Inferior parietal cortex (tissue), 1 donor: ENCODE measurements at regions not wholly inside any gene's neighbourhood (a gene's known extent, or its start where the extent isn't known, plus 50 kb on each side); places are given as distances from the start of the nearest gene placed in this dataset.
"Not testable (repeated sequence)": the region's sequence is repeated elsewhere in the genome, so short reads cannot be mapped to it uniquely, and the experiment has no call there.

Source experiments
- DNase-seq: peaks from one replicate; pipeline ENCODE4 v3.0.0-alpha.2; 2016; ENCODE audit errors: extremely low spot score

- no peak for DNase-seq
Measured at GRCh38 chr13:60214213-60215055, 50.7 kb upstream of the DIAPH3 start.

GRCh38 chr13:60220072-60220471 lies 56.3 kb upstream of the DIAPH3 start:
- DNase-seq: no peak

- DNase-seq: no peak
Measured at GRCh38 chr13:60221581-60221980, 57.9 kb upstream of the DIAPH3 start.

- DNase-seq: no peak
Measured at GRCh38 chr13:60226507-60226906, 62.8 kb upstream of the DIAPH3 start.

GRCh38 chr13:60227158-60227557 lies 63.4 kb upstream of the DIAPH3 start:
- DNase-seq: no peak

GRCh38 chr13:60229708-60230272 lies 66.1 kb upstream of the DIAPH3 start:
- DNase-seq: no peak

GRCh38 chr13:60230593-60230992 lies 66.9 kb upstream of the DIAPH3 start:
- no peak for DNase-seq

GRCh38 chr13:60242043-60242595 lies 78.4 kb upstream of the DIAPH3 start:
- no peak for DNase-seq

- no peak for DNase-seq
Measured at GRCh38 chr13:60244381-60244780, 80.7 kb upstream of the DIAPH3 start.

GRCh38 chr13:60251419-60251818 lies 87.7 kb upstream of the DIAPH3 start:
- DNase-seq: not testable (repeated sequence)

- DNase-seq: no peak
Measured at GRCh38 chr13:60258349-60258748, 94.6 kb upstream of the DIAPH3 start.

GRCh38 chr13:60260440-60260839 lies 96.7 kb upstream of the DIAPH3 start:
- no peak for DNase-seq

GRCh38 chr13:60261432-60262351 lies 98.0 kb upstream of the DIAPH3 start:
- DNase-seq: no peak

- DNase-seq: no peak
Measured at GRCh38 chr13:60265566-60265965, 101.8 kb upstream of the DIAPH3 start.

GRCh38 chr13:60267498-60268202 lies 103.9 kb upstream of the DIAPH3 start:
- no peak for DNase-seq

GRCh38 chr13:60268203-60268555 lies 104.5 kb upstream of the DIAPH3 start:
- DNase-seq: no peak

- DNase-seq: no peak
Measured at GRCh38 chr13:60273971-60274527, 110.3 kb upstream of the DIAPH3 start.

- no peak for DNase-seq
Measured at GRCh38 chr13:60274655-60275054, 110.9 kb upstream of the DIAPH3 start.

- DNase-seq: no peak
Measured at GRCh38 chr13:60275208-60275607, 111.5 kb upstream of the DIAPH3 start.

GRCh38 chr13:60280524-60280923 lies 116.5 kb upstream of the TDRD3 start:
- DNase-seq: not testable (repeated sequence)

- DNase-seq: no peak
Measured at GRCh38 chr13:60282186-60282585, 114.8 kb upstream of the TDRD3 start.
